Common myeloid progenitor, CD34-positive (primary cell): ENCODE measurements at regions not wholly inside any gene's neighbourhood (a gene's known extent, or its start where the extent isn't known, plus 50 kb on each side); places are given as distances from the start of the nearest gene placed in this dataset.
A peak's percentile ranks its signal among the peaks of the same experiment; 100 is the strongest.

Source experiments
- CTCF ChIA-PET: fragments of 350-600 bp; sonication (Branson Sonifier 250); formaldehyde crosslinking; loops from one replicate; lab custom pipeline; 2021; ENCODE audit warnings: antibody characterized with exemption; lab: Charles Lee
- POLR2A ChIA-PET: fragments of 350-600 bp; sonication (Branson Sonifier 250); formaldehyde crosslinking; loops from one replicate; lab custom pipeline; 2021; ENCODE audit warnings: antibody characterized with exemption; lab: Charles Lee
- DNase-seq, 3 donors: peaks; one replicate each; pipeline versions ENCODE4 v3.0.0 to v3.0.0-alpha.2; 2013
- H3K27ac ChIP-seq, 2 experiments: 1 replicate in 1 of 2; 2 replicates in 1 of 2; pipeline ENCODE4 v1.7.0; 2013; ENCODE audit warnings: inconsistent platforms in 2 of 2, low read length in 2 of 2, mild to moderate bottlenecking in 2 of 2, low read depth in 1 of 2, moderate library complexity in 1 of 2; ENCODE audit not compliant: severe bottlenecking in 2 of 2, insufficient read depth in 1 of 2, poor library complexity in 1 of 2
- H3K27me3 ChIP-seq, 5 experiments: replicated peaks in 2 of 5; 1 replicate in 3 of 5; 2 replicates in 2 of 5; pipeline versions ENCODE4 v1.6.1 to v1.7.0; 2013; ENCODE audit warnings: low read length in 4 of 5, mild to moderate bottlenecking in 2 of 5, moderate library complexity in 2 of 5, inconsistent platforms in 1 of 5; ENCODE audit not compliant: insufficient read depth in 5 of 5, control insufficient read depth in 4 of 5
- H3K36me3 ChIP-seq, 4 experiments: 1 replicate in 2 of 4; 2 replicates in 2 of 4; pipeline versions ENCODE4 v1.6.1 to v1.7.0; 2013; ENCODE audit warnings: low read length in 3 of 4, control low read depth in 1 of 4, mild to moderate bottlenecking in 1 of 4; ENCODE audit not compliant: control insufficient read depth in 4 of 4, insufficient read depth in 4 of 4
- H3K4me1 ChIP-seq, 4 experiments: 1 replicate in 3 of 4; 2 replicates in 1 of 4; pipeline versions ENCODE4 v1.6.1 to v1.7.1; 2013; ENCODE audit warnings: low read length in 3 of 4, mild to moderate bottlenecking in 3 of 4, control low read depth in 1 of 4, inconsistent platforms in 1 of 4, moderate library complexity in 1 of 4; ENCODE audit not compliant: control insufficient read depth in 4 of 4, insufficient read depth in 4 of 4; ENCODE audit errors: control extremely low read depth in 1 of 4
- H3K4me3 ChIP-seq, 7 experiments: 1 replicate in 4 of 7; 2 replicates in 3 of 7; pipeline versions ENCODE4 v1.5.1 to v1.7.0; 2013; ENCODE audit warnings: mild to moderate bottlenecking in 7 of 7, low read length in 6 of 7, moderate library complexity in 6 of 7, inconsistent platforms in 2 of 7, low read depth in 2 of 7, control low read depth in 1 of 7; ENCODE audit not compliant: insufficient read depth in 4 of 7, control insufficient read depth in 1 of 7; ENCODE audit errors: extremely low read depth in 1 of 7
- H3K9me3 ChIP-seq, 5 experiments: 1 replicate in 4 of 5; 2 replicates in 1 of 5; pipeline versions ENCODE4 v1.6.1 to v1.7.1; 2013; ENCODE audit warnings: low read length in 4 of 5, mild to moderate bottlenecking in 2 of 5, inconsistent platforms in 1 of 5, low read depth in 1 of 5, moderate library complexity in 1 of 5; ENCODE audit not compliant: control insufficient read depth in 4 of 5, insufficient read depth in 2 of 5; ENCODE audit errors: control extremely low read depth in 1 of 5
- WGBS: methylation state at CpG from one replicate; pipeline ENCODE4 v1.1.5; 2013; ENCODE audit not compliant: insufficient coverage; 5-methylcytosine and 5-hydroxymethylcytosine counted together

DNA sequence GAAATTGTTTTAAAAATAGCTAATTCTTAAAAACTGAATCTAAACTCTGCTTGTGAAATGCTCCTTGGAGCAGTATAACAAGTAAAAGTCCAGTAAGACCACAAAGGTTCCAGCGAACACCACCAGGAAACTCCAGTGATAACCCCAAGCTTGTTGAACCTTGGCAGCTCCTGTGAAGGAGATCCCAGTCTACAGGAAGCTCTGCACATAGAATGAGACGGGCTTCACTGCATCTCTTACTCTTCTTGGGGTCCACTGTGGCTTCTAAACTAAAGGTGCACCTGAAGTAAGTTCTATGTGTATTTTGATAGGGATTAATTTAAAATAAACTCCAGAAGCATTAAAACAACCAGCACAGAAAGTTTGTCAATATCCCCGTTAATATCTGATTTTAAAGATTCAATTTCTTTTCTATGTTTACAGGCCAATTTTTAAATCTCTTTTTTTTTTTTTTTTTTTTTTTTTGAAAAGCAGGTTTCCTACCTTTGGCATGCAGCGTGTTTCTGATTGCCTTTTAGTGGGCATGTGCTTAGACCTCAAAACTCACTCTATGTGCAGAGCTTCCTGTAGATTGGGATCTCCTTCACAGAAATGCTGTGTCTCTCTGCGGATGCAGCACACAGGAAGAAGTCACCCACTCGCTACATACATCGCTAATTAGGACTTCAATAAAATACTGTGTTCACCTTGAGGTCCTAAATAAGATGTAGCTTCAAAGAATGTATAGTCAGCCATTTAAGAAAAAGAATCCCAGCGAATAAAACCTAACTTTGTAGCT, 508.5 kb downstream of the KLF12 start:
- peak; percentile 17 to 65 (median 40) for DNase-seq
- ChIA-PET POLR2A (no interaction called here), CTCF (no interaction called here)
- H3K27me3 ChIP-seq, result no peaks in the 10 kb centered on the region
- no peaks in the 10 kb centered on the region for H3K36me3 ChIP-seq
- no peak overlapping the region for H3K27ac ChIP-seq
- H3K4me3 ChIP-seq, result no peak overlapping the region
- peaks cover 8 to 23% (median 15%) of the 10 kb centered on the region in 4 experiments for H3K4me1 ChIP-seq
- 29% methylated on average over 3 of the region's 8 CpGs for WGBS
- H3K9me3 ChIP-seq, result no peaks in the 10 kb centered on the region

GRCh38 chr13:73623281-73623680, 510.9 kb downstream of the KLF12 start:
- no peak for DNase-seq
- Histone ChIP-seq H3K36me3 (no peaks in the 10 kb centered on the region), H3K27me3 (no peaks in the 10 kb centered on the region), H3K4me3 (no peak overlapping the region), H3K9me3 (no peaks in the 10 kb centered on the region), H3K4me1 (peaks cover 8 to 30% (median 18%) of the 10 kb centered on the region in 4 experiments), H3K27ac (no peak overlapping the region)
- ChIA-PET POLR2A (no interaction called here), CTCF (interaction anchor here (0.6 to 1.1 kb wide), 2 partner anchors 13 to 24 kb away, joined by 3 read pairs; no protein-coding TSS in a partner anchor)
- 85% methylated on average over 3 of the region's 3 CpGs for WGBS

- POLR2A ChIA-PET, result no interaction called here
- DNase-seq, result peak; percentile 39 to 81 (median 69)
- Histone ChIP-seq H3K27ac (peak overlapping the region; percentile 52 to 67), H3K4me3 (peak overlapping the region in 4 of 7 experiments; percentile 4 to 61 (median 22)), H3K36me3 (no peaks in the 10 kb centered on the region), H3K27me3 (no peaks in the 10 kb centered on the region), H3K4me1 (peaks cover 8 to 32% (median 19%) of the 10 kb centered on the region in 4 experiments), H3K9me3 (no peaks in the 10 kb centered on the region)
- WGBS, result no CpG with 5 or more reads among the region's 3 CpGs
- CTCF ChIA-PET, result interaction anchor here (1.1 kb wide), 1 partner anchor 23 kb away, joined by 3 read pairs; no protein-coding TSS in a partner anchor
Observed at GRCh38 chr13:73622381-73622780, 511.8 kb downstream of the KLF12 start.

DNA sequence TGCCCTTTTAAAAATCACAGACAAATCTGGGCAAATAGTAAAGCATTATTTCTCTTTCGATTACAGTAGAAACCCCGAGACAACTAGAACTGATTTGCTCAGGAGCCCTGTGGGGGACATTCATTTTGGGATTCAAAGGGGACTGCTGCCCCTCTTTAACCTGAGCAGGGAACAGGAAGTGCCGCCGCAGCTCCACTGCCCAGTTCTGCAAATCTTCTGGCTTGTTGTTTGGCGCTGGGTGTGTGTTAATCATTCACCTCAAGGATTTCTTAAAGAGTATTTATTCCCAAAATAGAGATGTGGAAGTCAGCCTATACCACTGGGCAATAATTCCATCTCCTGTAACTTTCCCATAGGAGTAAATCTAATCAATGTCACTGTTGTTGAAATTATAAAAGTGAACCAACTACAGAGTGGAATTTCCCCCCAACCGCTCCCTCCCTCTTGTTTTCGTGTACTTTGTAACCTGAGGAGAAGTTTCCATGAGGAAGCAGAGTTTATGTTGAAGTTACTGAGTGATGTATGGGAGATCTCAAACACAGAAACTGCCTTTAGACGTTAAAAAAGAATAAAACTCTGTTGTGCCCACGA, 515.8 kb downstream of the KLF12 start:
- Histone ChIP-seq H3K4me1 (peaks cover 7 to 36% (median 21%) of the 10 kb centered on the region in 4 experiments), H3K9me3 (no peaks in the 10 kb centered on the region), H3K27ac (no peak overlapping the region), H3K36me3 (no peaks in the 10 kb centered on the region), H3K4me3 (peak overlapping the region in 1 of 7 experiments; percentile 1), H3K27me3 (no peaks in the 10 kb centered on the region)
- peak in 2 of 3 donors; percentile 18 to 26 for DNase-seq
- ChIA-PET CTCF (no interaction called here), POLR2A (no interaction called here)
- 46% methylated on average over 6 of the region's 9 CpGs for WGBS

DNA sequence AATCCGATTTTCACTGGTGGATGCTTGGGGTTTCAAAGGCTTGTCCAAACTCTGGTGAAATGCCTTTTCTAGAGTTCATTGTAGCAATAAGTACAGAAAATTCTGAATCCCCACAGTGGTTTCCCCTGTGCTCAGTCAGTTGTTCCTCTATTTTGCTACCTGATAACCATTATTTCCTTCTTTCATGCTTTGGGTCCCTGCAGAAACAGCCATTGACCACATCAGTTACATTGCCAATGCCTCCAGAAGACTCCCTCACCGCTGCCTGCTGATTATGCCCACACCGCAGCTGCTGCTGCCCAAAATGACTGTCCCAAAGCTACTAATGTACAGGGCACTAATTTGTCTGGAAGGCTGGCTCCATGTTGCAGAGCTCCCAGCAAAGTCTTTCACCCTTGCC, 517.3 kb downstream of the KLF12 start:
- Histone ChIP-seq H3K27ac (no peak overlapping the region), H3K4me1 (peaks cover 2 to 25% (median 14%) of the 10 kb centered on the region in 4 experiments), H3K4me3 (peak overlapping the region in 1 of 7 experiments; percentile 10), H3K9me3 (no peaks in the 10 kb centered on the region), H3K27me3 (no peaks in the 10 kb centered on the region), H3K36me3 (no peaks in the 10 kb centered on the region)
- 37% methylated on average over 3 of the region's 3 CpGs for WGBS
- ChIA-PET POLR2A (no interaction called here), CTCF (interaction anchor here (1.7 kb wide), 1 partner anchor 9 kb away, joined by 3 read pairs; no protein-coding TSS in a partner anchor)
- peak; percentile 21 to 87 (median 84) for DNase-seq

GRCh38 chr13:73610799-73611592, 523.2 kb downstream of the KLF12 start:
- H3K27me3 ChIP-seq, result no peaks in the 10 kb centered on the region
- no peaks in the 10 kb centered on the region for H3K36me3 ChIP-seq
- POLR2A ChIA-PET, result no interaction called here
- peaks cover 0 to 5% (median 1%) of the 10 kb centered on the region in 4 experiments for H3K4me1 ChIP-seq
- no peak overlapping the region for H3K27ac ChIP-seq
- 51% methylated on average over 2 of the region's 6 CpGs for WGBS
- peak in 2 of 3 donors; percentile 8 to 15 for DNase-seq
- no peak overlapping the region for H3K4me3 ChIP-seq
- no peaks in the 10 kb centered on the region for H3K9me3 ChIP-seq
- CTCF ChIA-PET, result interaction anchor here (0.7 kb wide), 1 partner anchor 144 kb away, joined by 4 read pairs; no protein-coding TSS in a partner anchor
